Tibial nerve (tissue), 3 donors: ENCODE measurements at regions not wholly inside any gene's neighbourhood (a gene's known extent, or its start where the extent isn't known, plus 50 kb on each side); places are given as distances from the start of the nearest gene placed in this dataset.

Experiments used
- CTCF ChIP-seq, 5 experiments: fragments of 200-600 bp in 3 of 5; fragments of 450-650 bp in 2 of 5; sonication (generic) in 3 of 5; IDR thresholded peaks; one replicate each; pipeline ENCODE4 v1.5.1; 2016 to 2019; ENCODE audit warnings: antibody characterized with exemption in 5 of 5, mild to moderate bottlenecking in 3 of 5, moderate library complexity in 2 of 5
- POLR2A ChIP-seq, 2 donors: fragments of 450-650 bp; IDR thresholded peaks; one replicate each; pipeline ENCODE4 v1.6.1; 2017; ENCODE audit warnings: antibody characterized with exemption in 2 of 2, mild to moderate bottlenecking in 2 of 2, moderate library complexity in 2 of 2

GRCh38 chr6:139858429-139858828, 484.0 kb upstream of the CITED2 start:
- TF ChIP-seq CTCF (IDR thresholded peaks at IDR 0.05) = no peak
- TF ChIP-seq POLR2A (IDR thresholded peaks at IDR 0.05) = no peak
